ENCODE measurements at regions not wholly inside any gene's neighbourhood (a gene's known extent, or its start where the extent isn't known, plus 50 kb on each side); places are given as distances from the start of the nearest gene placed in this dataset.
"Not testable (repeated sequence)": the region's sequence is repeated elsewhere in the genome, so short reads cannot be mapped to it uniquely, and the experiment has no call there.

DNA sequence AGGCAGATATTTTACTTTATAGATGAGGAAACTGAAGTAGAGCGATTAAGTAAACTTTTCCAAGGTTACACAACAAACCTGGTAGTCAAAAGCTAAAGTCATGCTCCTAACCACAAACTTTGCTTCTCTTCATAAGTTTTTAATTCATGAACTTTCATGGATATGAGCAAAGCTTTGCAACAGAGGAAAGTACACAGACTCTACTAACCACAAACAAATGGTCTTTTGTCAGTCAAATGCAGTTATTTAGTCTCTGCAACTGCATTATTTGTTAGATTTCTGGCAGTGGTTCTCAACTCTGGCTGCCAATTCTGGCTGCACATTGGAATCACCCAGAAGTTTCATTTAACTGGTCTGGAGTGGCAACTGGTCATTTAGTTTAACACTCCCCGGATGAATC is 140.6 kb upstream of the TMEM168 start:
- TF ChIP-seq CTCF (IDR thresholded peaks at IDR 0.05), result no peak
- Mint-ChIP-seq H3K4me3 (no peak overlapping the region), H3K27ac (no peak overlapping the region), H3K36me3 (ENCODE audit: low read depth) (peaks cover 9% of the 10 kb centered on the region), H3K27me3 (no peaks in the 10 kb centered on the region), H3K4me1 (ENCODE audit: low read depth) (peaks cover 41% of the 10 kb centered on the region), H3K9me3 (no peaks in the 10 kb centered on the region)
- intact Hi-C loops (cut with micrococcal nuclease), result no loop called here
- DNase-seq (no peak), ATAC-seq (no peak)
- ChIA-PET POLR2A (no interaction called here), CTCF (no interaction called here)

GRCh38 chr7:112929421-112929820 is 139.2 kb upstream of the TMEM168 start:
- TF ChIP-seq CTCF (IDR thresholded peaks at IDR 0.05), result no peak
- Mint-ChIP-seq H3K4me1 (ENCODE audit: low read depth) (peaks cover 35% of the 10 kb centered on the region), H3K27me3 (no peaks in the 10 kb centered on the region), H3K36me3 (ENCODE audit: low read depth) (peaks cover 8% of the 10 kb centered on the region), H3K4me3 (no peak overlapping the region), H3K27ac (no peak overlapping the region), H3K9me3 (no peaks in the 10 kb centered on the region)
- CTCF ChIA-PET, result no interaction called here
- DNase-seq (no peak), ATAC-seq (no peak)
- intact Hi-C loops (cut with micrococcal nuclease), result no loop called here
- POLR2A ChIA-PET, result no interaction called here

- H3K27ac Mint-ChIP-seq, result no peak overlapping the region
- H3K4me1 Mint-ChIP-seq (ENCODE audit: low read depth), result peaks cover 15% of the 10 kb centered on the region
- H3K27me3 Mint-ChIP-seq, result no peaks in the 10 kb centered on the region
- ATAC-seq, result no peak
- no peaks in the 10 kb centered on the region for H3K9me3 Mint-ChIP-seq
- no peak overlapping the region for H3K4me3 Mint-ChIP-seq
- intact Hi-C loops (cut with micrococcal nuclease), result no loop called here
- H3K36me3 Mint-ChIP-seq (ENCODE audit: low read depth), result peaks cover 4% of the 10 kb centered on the region
- no peak for TF ChIP-seq CTCF (IDR thresholded peaks at IDR 0.05)
- CTCF ChIA-PET, result no interaction called here
- no peak for DNase-seq
- POLR2A ChIA-PET, result no interaction called here
Measured at GRCh38 chr7:112926018-112926417, 135.8 kb upstream of the TMEM168 start.

DNA sequence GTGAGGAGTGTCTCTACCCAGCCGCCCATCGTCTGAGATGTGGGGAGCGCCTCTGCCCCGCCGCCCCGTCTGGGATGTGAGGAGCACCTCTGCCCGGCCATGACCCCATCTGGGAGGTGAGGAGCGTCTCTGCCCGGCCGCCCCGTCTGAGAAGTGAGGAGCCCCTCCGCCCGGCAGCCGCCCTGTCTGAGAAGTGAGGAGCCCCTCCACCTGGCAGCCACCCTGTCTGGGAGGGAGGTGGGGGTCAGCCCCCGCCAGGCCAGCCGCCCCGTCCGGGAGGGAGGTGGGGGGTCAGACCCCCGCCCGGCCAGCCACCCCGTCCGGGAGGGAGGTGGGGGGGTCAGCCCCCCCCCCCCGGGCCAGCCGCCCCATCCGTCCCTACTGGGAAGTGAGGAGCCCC is 132.4 kb upstream of the TMEM168 start:
- H3K4me3 Mint-ChIP-seq; ATAC-seq; H3K4me1 Mint-ChIP-seq (ENCODE audit: low read depth); CTCF ChIA-PET; H3K9me3 Mint-ChIP-seq; H3K27me3 Mint-ChIP-seq; POLR2A ChIA-PET; H3K36me3 Mint-ChIP-seq (ENCODE audit: low read depth); intact Hi-C loops (cut with micrococcal nuclease); H3K27ac Mint-ChIP-seq; DNase-seq: not testable (repeated sequence)

DNA sequence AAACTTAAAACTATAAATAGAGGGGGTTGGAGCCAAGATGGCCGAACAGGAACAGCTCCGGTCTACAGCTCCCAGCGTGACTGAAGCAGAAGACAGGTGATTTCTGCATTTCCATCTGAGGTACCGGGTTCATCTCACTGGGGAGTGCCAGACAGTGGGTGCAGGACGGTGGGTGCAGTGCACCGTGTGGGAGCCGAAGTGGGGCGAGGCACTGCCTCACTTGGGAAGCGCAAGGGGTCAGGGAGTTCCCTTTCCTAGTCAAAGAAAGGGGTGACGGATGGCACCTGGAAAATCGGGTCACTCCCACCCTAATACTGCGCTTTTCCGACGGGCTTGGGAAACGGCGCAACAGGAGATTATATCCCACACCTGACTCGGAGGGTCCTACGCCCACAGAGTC is 126.2 kb upstream of the TMEM168 start:
- peaks cover 26% of the 10 kb centered on the region for H3K36me3 Mint-ChIP-seq (ENCODE audit: low read depth)
- H3K27me3 Mint-ChIP-seq; intact Hi-C loops (cut with micrococcal nuclease); H3K4me1 Mint-ChIP-seq (ENCODE audit: low read depth); DNase-seq; ATAC-seq; H3K27ac Mint-ChIP-seq; H3K4me3 Mint-ChIP-seq; H3K9me3 Mint-ChIP-seq; POLR2A ChIA-PET: not testable (repeated sequence)
- CTCF ChIA-PET, result interaction anchor here (1.4 kb wide), 1 partner anchor 17 kb away, joined by 3 read pairs; no protein-coding TSS in a partner anchor

- Mint-ChIP-seq H3K27ac (no peak overlapping the region), H3K4me1 (ENCODE audit: low read depth) (no peaks in the 10 kb centered on the region), H3K9me3 (peaks cover 8% of the 10 kb centered on the region), H3K4me3 (no peak overlapping the region), H3K36me3 (ENCODE audit: low read depth) (peaks cover 45% of the 10 kb centered on the region), H3K27me3 (no peaks in the 10 kb centered on the region)
- DNase-seq, result no peak
- TF ChIP-seq CTCF (IDR thresholded peaks at IDR 0.05), result no peak
- CTCF ChIA-PET, result interaction anchor here (2.6 kb wide), 1 partner anchor 9 kb away, joined by 14 read pairs; no protein-coding TSS in a partner anchor
- POLR2A ChIA-PET, result interaction anchor here (0.7 kb wide), 2 partner anchors 129 to 1303 kb away, joined by 3 to 4 read pairs; no protein-coding TSS in a partner anchor
- intact Hi-C loops (cut with micrococcal nuclease), result no loop called here
- no peak for ATAC-seq
Measured at GRCh38 chr7:112908086-112908485, 117.9 kb upstream of the TMEM168 start.
